Fibroblast of gingiva (primary cell): ENCODE measurements at regions not wholly inside any gene's neighbourhood (a gene's known extent, or its start where the extent isn't known, plus 50 kb on each side); places are given as distances from the start of the nearest gene placed in this dataset.
"Not testable (repeated sequence)": the region's sequence is repeated elsewhere in the genome, so short reads cannot be mapped to it uniquely, and the experiment has no call there.

Source experiments
- DNase-seq: peaks from one replicate; pipeline ENCODE4 v3.0.0-alpha.2; 2011; ENCODE audit warnings: low read depth

DNA sequence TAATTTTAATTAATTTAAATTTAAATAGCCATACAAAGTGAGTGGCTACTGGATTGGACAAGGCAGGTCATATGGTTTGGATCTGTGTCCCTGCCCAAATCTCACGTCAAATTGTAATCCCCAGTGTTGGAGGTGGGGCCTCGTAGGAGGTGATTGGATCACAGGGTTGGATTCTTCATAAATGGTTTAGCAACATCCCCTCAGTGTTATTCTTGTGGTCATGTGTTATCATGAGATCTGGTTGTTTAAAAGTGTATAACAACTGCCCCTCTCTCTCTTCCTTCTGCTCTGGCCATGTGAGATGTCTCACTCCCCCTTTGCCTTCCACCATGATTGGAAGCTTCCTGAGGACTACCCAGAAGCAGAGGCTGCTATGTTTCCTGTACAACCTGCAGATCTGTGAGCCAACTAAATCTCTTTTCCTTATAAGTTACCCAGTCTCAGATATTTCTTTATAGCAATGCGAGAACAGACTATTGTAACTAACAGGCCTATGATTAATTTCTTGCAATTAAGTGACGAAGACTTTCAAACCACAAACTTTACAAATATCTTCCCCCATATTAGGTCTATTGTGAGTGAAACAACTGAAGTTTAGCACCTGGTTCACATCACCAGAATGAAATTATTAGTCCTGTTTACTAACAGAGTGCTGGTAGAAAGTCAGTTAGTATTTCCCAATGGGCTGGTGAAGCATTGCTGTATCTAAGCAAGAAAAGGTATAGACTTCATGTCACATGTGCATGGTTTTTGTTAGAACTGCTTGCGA lies 60.0 kb upstream of the TNFAIP3 start:
- DNase-seq, result no peak

DNA sequence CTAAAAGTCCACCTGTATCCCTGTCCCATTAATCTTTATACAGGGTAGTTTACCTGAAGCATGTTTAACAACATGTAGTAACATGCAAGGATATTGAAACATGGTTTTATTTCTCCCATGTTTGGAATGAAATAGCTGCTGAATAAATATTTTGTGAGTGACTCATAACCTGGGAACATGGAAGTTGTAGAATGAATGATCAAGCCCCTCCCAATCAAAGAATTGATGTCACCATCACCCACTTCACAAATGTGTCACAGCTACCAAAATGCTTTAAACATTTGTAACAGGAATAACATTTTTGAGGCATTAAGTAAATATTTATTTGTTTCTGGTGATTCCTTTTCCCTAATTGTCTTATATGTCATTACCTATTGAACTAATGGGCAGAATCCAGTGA lies 58.9 kb upstream of the TNFAIP3 start:
- peak; percentile 46 for DNase-seq

DNA sequence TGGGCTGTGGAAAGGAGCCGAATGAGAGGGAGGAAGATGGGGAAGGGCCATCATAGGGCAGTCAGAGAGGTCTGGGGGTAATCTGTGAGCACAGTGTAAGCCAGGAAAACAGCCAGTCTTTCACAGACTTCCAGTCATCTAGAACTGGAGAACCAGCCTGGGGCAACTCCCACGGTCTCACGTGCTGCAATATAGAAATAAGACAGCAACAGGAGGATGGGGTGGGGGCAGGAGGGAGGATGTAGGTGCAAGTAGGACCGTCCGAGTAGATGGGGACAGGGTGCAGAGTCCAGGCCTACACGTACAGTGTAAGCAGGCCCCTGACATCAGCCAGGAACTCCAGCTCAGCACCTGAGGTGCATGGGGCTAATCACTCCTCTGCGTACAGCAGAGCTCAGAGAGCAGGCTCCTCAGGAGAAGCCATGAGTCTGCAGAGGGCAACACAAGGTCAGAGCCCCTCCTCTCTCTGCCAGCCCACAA lies 58.2 kb upstream of the TNFAIP3 start:
- DNase-seq, result no peak

DNA sequence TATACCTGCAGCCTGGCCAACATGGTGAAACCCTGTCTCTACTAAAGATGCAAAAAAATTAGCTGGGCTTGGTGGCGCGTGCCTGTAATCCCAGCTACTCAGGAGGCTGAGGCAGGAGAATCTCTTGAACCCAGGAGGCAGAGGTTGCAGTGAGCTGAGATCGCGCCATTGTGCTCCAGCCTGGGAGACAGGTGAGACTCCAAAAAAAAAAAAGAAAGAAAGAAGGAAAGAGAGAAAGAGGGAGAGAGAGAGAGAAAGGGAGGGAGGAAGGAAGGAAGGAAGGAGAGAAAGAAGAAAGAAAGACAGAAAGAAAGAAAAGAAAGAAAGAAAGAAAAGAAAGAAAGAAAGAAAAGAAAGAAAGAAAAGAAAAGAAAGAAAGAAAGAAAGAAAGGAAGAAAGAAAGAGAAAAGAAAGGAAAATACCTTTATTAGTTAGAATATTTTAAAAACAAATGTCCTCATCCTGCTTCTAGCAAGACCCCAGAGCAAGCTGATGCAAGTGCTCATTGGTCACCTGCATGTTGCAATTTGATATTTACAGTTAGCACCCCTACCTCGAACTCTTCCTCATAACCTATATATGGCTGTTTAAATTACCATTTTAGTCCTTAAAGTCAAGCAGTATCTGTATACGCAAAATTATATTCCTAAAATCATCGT lies 57.0 kb upstream of the TNFAIP3 start:
- DNase-seq, result not testable (repeated sequence)

DNA sequence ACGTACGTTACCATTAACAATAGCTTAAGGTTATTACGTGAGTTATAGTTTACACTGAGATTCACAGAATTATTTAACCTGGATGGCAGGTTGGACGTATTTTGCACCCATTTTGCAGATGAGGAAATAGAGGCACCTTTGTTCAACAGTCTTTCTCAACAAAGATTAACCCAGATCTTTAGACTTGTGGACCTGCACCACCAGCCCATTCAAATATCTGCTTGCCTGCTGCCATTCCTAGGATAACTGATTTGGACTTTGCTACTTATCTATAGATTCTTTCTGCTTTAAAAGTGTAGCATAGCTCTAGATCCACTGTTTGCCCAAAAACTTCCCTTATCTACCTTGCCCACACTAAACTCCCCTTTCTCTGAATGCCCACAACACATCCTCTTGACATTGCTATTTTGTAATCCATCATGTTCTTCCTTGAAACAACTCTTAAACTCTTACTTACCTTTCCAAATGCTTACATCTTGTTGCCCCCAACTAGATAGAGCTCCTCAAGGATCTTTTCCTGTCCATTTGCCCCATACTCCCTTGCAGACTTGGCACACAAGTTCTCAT lies 56.4 kb upstream of the TNFAIP3 start:
- no peak for DNase-seq

DNA sequence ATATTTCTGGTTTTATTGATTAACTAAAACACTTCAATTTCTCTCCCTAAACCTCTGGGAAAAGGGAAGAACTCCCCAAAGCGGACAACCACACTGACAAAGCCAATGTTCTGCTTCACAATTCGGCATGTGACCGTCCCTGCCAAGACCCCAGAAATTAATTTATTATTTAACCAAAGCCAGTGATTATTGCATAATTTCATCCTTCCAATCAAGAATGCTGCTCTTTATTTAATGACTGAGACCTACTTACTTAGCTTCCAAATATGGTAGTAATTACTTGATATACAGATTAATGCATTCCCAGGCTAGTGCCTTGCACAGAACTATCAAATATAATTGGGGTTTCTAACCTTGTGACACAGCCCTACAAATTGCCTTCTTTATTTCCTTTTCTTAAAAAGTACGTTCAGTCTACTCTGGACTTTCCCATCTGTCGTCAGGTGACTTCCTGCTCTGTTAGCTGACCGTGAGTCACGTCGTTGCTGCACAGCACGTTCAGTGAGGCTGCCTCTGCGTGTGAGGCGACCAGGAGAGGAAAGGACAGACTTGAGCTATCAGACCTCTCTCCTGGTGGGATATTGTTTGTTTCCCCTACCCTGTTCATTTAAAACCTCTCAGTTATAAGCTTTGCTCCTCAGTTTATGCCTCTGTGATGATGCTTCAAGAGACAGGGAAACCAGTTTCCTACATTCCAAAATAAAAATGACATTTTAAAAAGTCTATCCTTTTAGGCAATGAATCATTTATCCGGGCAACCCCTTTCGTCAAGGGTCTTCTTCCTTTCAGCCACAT lies 55.7 kb upstream of the TNFAIP3 start:
- DNase-seq, result peak; percentile 74

DNA sequence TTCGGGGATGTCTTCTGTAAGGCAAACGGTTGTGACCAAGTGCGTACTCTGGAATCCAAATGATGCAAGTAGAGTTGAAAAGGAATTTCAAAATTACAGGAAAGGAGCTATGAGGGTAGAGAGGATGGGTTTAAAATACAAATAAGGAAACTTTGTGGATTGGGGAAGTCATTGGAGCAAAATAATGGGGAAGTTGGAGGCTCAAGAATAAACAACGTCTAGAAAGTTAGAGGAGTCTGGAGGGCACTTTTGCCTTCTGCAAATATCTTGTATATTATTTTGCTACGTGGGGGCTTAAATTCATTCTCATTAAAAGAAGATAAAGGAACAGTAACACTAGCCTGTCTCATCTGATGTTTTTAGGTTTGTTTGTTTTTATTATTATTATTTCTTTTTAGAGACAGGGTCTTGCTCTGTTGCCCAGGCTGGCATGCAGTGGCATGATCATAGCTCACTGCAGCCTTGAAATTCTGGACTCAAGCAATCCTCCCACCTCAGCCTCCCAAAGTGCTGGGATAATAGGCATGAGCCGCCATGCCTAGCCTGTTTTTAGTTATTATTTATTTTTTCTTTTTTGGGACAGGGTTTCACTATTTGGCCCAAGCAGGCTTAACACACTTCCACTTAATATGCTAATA lies 55.0 kb upstream of the TNFAIP3 start:
- DNase-seq, result no peak

DNA sequence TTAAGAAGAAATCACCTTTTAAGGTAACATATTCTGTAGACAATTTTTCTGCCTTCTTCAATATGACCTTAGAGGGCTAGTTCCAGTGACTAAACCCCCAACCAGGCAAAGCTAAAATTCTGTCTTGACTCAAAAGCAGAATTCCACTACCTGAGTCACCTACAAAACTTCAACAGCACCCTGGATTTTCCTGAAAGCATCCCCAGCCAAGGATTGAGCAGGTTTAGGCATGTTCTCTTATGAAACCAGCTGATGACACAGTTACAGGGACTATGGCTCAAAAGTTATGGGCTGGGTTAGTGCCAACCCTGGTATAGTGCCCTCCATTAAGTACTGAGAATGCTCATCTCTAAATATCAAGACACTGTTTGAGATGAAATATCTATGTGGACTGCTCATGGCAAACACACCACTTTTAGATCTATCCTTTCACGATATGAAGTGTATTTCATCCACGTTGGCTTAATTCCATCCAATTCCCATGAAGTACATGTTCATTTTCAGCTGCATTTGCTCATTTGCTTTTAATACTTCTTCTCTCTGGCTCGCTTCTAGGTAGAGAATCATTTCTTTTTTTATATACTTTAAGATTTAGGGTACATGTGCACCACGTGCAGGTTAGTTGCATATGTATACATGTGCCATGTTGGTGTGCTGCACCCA lies 53.6 kb upstream of the TNFAIP3 start:
- DNase-seq, result no peak

DNA sequence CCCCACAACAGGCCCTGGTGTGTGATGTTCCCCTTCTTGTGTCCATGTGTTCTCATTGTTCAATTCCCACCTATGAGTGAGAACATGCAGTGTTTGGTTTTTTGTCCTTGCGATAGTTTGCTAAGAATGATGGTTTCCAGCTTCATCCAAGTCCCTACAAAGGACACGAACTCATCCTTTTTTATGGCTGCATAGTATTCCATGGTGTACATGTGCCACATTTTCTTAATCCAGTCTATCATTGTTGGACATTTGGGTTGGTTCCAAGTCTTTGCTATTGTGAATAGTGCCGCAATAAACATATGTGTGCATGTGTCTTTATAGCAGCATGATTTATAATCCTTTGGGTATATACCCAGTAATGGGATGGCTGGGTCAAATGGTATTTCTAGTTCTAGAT lies 53.0 kb upstream of the TNFAIP3 start:
- not testable (repeated sequence) for DNase-seq

DNA sequence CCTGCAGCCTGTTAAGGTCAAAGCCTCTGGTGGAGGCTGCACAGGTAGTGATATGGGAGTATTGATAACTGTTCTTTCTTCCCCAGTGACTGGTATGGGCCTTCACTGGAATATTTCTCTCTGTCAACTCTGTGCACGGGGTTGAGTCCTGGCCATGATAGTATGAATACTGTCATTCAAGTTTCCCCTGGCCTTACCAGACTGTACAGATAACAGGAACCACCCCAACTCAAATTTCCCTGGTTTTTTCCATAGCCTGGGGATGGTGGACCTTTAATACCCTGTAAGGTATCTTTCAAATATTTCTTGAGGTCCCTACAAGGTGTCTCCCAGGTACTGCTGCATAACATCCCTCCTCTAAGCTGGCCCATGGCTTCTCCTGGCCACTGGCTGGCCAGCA lies 51.4 kb upstream of the TNFAIP3 start:
- no peak for DNase-seq

DNA sequence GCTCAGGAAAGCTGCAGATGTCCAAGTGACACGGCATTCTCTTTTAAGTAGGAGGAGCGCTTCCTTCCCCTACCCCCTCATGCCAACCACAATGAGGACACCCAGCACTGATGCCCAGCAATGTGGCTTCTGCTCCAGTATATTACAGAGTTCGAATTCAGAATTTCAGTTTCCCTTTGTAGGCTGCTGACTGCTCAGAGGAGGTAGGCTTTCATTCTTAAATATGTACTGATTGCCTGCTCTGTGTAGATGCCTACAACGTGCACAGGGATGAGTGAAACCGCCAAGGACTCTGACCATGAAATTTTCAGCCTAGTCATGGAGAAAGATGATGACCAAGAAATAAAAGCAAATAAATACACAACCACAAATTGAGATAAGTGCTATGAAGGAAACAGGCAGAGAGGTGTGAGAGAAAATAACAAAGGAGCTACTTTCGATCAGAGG lies 50.9 kb upstream of the TNFAIP3 start:
- no peak for DNase-seq

DNA sequence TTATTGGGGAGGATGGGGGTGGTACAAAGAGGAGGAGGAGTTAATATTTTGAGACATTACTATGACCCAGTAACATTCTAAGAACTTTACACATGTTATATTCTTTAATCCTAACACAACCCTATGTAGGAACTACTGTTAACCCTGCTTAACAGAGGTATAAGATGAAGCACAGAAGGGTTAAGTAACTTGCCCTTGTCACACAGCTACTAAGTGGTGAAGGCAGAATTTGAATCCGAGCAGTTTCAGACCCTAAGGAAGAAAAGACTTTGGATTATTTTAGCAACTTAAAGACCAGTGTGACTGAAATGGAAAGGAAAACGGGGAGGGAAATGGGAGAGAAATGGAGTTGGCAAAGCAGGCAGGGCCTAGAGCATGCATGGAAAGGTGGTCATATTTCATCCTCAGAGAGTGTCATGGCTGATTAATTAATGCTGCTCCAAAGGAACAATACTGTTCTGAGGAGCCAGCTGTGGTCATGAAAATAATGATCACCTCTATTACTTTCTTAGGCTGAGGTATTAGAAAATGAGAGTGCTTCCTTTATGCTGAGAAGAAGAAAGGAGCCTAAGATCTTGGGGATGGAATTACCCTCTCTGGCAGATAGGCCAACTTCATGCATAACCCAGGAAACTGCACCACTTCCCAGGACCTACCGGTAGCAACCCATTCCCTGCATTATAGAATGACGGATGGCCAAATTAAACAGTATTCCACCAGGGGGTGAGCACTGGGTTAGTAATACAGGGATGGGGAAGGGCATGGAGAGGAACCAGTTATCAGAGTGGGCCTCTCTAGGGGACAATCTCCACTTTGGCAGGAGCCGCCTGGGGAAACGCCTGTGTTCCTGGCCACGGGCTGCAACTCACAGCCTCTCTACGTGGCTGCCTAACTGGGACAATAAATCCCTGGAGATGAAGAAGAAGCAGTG lies 50.1 kb upstream of the TNFAIP3 start:
- DNase-seq, result no peak
